ENCODE measurements at regions not wholly inside any gene's neighbourhood (a gene's known extent, or its start where the extent isn't known, plus 50 kb on each side); places are given as distances from the start of the nearest gene placed in this dataset.

DNA sequence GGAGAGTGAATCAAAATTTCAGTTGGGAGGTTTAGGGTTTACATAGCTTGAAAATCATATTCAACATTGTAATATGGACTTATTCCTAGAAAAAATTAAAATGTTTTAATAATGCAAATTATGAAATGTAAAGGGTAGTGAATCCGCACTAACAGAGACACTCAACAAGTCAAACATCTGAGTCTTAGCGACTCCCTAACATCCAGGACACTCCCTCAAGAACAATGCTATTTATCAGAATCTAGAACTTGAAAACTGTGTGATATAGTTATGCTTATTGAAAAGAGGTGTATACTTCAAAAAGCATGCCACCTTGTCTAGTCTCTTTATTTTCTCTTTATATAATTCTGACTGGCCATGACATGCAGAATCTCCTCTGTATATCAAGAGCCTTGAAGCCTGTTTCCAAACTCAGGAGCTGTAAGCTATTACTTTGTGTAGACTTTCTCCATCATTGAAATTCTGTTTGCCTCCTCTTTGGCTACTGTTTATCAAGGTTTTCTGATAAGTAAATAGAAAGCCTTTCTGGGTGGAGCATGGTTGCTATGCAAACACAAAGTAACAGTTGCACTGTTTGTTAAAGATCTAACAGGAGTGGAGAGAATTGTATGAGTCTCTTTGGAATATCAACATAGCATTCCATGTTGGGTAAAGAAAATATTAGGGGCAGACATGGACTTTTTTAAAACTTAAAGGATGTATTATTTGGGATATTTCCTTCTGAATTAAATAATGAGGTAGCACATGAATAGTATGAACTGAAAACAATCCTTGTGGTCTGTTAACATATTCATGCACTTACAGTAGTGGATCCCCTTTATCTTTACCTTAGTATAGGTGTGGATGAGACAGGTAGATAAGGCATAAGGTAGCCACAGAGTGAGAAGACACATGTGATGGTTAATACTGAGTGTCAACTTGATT is 56.4 kb upstream of the MBNL2 start:
- TF ChIP-seq POLR2AphosphoS5 (IDR thresholded peaks at IDR 0.05; ENCODE audit: low read depth, low read length) (no peak), FOXJ3 (CRISPR knock-in tag; IDR thresholded peaks at IDR 0.05) (no peak), MAX (IDR thresholded peaks at IDR 0.05; ENCODE audit: low read depth) (no peak), SMC3 (IDR thresholded peaks at IDR 0.05; ENCODE audit: low read depth, low read length) (no peak), RAD21 (IDR thresholded peaks at IDR 0.05; ENCODE audit: low read length) (no peak), USF1 (IDR thresholded peaks at IDR 0.05; ENCODE audit: borderline replicate concordance, low read depth) (no peak), JUND (IDR thresholded peaks at IDR 0.05) (no peak), EZH2phosphoT487 (IDR thresholded peaks at IDR 0.05; ENCODE audit: borderline replicate concordance, low read depth) (no peak), TCF12 (IDR thresholded peaks at IDR 0.05) (no peak), USF2 (IDR thresholded peaks at IDR 0.05; ENCODE audit: borderline replicate concordance, low read depth, low read length) (no peak), GABPA (IDR thresholded peaks at IDR 0.05; ENCODE audit: low read depth) (no peak), YY1 (IDR thresholded peaks at IDR 0.05; ENCODE audit: low read depth) (no peak)
- TF ChIP-seq, protein P1, sequence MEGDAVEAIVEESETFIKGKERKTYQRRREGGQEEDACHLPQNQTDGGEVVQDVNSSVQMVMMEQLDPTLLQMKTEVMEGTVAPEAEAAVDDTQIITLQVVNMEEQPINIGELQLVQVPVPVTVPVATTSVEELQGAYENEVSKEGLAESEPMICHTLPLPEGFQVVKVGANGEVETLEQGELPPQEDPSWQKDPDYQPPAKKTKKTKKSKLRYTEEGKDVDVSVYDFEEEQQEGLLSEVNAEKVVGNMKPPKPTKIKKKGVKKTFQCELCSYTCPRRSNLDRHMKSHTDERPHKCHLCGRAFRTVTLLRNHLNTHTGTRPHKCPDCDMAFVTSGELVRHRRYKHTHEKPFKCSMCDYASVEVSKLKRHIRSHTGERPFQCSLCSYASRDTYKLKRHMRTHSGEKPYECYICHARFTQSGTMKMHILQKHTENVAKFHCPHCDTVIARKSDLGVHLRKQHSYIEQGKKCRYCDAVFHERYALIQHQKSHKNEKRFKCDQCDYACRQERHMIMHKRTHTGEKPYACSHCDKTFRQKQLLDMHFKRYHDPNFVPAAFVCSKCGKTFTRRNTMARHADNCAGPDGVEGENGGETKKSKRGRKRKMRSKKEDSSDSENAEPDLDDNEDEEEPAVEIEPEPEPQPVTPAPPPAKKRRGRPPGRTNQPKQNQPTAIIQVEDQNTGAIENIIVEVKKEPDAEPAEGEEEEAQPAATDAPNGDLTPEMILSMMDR (IDR thresholded peaks at IDR 0.05), result no peak
